Mesothelial cell of epicardium (in vitro differentiated cells): ENCODE measurements at regions not wholly inside any gene's neighbourhood (a gene's known extent, or its start where the extent isn't known, plus 50 kb on each side); places are given as distances from the start of the nearest gene placed in this dataset.

Source experiments
- DNase-seq, 2 experiments: peaks; one replicate each; pipeline ENCODE4 v3.0.0; 2021; ENCODE audit warnings: low spot score in 2 of 2; ENCODE audit not compliant: unreplicated experiment in 2 of 2
- H3K27ac Mint-ChIP-seq: 2 replicates; pipeline ENCODE4 v1.8.0; 2021; ENCODE audit warnings: mixed read lengths
- H3K27me3 Mint-ChIP-seq: 2 replicates; pipeline ENCODE4 v1.8.0; 2021; ENCODE audit warnings: low read depth, mixed read lengths
- H3K36me3 Mint-ChIP-seq: 2 replicates; pipeline ENCODE4 v1.8.0; 2021; ENCODE audit warnings: mixed read lengths
- H3K4me1 Mint-ChIP-seq: 2 replicates; pipeline ENCODE4 v1.8.0; 2021; ENCODE audit warnings: mixed read lengths
- H3K4me3 Mint-ChIP-seq: 2 replicates; pipeline ENCODE4 v1.8.0; 2021; ENCODE audit warnings: mild to moderate bottlenecking, moderate library complexity, mixed read lengths
- H3K9me3 Mint-ChIP-seq: 2 replicates; pipeline ENCODE4 v1.8.0; 2021; ENCODE audit warnings: mixed read lengths
- TF ChIP-seq, protein P1 (sequence below): fragments of 200-600 bp; sonication (generic); IDR thresholded peaks from one replicate; pipeline ENCODE4 v1.5.0; 2021; ENCODE audit warnings: antibody characterized with exemption; ENCODE audit not compliant: unreplicated experiment

DNA sequence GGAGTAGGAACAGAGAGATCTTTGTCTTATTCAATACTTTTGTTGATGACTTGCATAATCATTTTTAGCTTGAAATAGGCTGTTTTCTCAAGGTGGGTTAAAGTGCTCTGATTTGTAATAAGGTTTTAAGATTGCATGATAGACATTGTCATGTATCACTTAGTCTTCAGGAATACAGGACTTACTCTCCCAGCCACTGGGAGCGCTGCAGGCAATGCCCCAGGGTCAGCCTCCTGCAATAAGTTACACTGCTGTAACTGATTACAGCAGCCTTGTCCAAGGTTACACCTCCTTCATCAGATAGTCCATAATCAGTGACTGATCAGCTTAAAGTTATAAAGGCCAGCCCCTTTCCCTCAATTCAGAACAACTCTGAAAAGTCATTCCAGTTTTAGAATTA, 218.6 kb downstream of the ESM1 start:
- Mint-ChIP-seq H3K4me3 (no peak overlapping the region), H3K27me3 (no peaks in the 10 kb centered on the region), H3K36me3 (no peaks in the 10 kb centered on the region), H3K9me3 (no peaks in the 10 kb centered on the region), H3K27ac (no peak overlapping the region), H3K4me1 (peaks cover 11% of the 10 kb centered on the region)
- DNase-seq, result no peak
- TF ChIP-seq, protein P1, sequence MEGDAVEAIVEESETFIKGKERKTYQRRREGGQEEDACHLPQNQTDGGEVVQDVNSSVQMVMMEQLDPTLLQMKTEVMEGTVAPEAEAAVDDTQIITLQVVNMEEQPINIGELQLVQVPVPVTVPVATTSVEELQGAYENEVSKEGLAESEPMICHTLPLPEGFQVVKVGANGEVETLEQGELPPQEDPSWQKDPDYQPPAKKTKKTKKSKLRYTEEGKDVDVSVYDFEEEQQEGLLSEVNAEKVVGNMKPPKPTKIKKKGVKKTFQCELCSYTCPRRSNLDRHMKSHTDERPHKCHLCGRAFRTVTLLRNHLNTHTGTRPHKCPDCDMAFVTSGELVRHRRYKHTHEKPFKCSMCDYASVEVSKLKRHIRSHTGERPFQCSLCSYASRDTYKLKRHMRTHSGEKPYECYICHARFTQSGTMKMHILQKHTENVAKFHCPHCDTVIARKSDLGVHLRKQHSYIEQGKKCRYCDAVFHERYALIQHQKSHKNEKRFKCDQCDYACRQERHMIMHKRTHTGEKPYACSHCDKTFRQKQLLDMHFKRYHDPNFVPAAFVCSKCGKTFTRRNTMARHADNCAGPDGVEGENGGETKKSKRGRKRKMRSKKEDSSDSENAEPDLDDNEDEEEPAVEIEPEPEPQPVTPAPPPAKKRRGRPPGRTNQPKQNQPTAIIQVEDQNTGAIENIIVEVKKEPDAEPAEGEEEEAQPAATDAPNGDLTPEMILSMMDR, result no peak

DNA sequence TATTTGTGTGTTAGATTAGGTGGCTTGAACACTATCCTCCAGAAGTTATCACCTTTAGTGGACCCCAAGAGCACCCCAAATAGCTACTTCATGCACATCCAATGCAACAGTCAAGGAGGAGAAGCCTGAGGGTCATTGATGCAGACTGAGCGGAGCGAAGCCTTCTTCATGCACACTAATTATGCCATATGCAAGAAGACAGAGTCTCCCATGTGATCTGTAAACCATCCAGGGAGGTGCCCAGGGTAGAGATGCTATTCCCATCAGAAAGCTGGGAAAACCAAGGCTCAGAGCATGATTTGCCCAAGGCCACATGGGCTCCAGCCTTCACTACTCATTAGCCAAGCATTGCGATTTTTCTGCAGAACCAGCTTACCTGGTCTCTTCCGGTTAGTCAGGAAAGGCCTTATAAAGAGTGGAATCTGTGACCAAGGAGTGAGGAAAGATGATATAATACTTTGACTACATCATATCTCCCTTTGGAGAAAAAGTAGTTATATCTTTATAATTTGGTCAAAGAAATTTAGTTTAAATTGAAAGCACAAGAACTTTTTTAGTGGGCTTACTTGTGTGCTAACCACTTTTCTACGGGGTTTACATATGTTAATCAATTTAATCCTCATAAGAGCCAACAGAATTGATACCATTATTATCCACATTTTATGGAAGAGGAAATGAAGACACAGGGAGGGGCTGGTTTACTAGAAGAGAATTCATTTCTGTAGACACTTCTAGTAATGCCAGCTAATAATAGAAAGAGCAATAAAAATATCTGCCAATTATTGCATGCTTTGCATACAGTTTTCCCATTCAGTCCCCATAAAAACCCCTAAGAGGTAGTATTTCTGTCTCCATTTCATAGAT, 220.0 kb downstream of the ESM1 start:
- no peak for DNase-seq
- H3K9me3 Mint-ChIP-seq, result no peaks in the 10 kb centered on the region
- H3K36me3 Mint-ChIP-seq, result no peaks in the 10 kb centered on the region
- no peaks in the 10 kb centered on the region for H3K27me3 Mint-ChIP-seq
- TF ChIP-seq, protein P1, result no peak
- H3K4me3 Mint-ChIP-seq, result no peak overlapping the region
- H3K27ac Mint-ChIP-seq, result no peak overlapping the region
- no peaks in the 10 kb centered on the region for H3K4me1 Mint-ChIP-seq

DNA sequence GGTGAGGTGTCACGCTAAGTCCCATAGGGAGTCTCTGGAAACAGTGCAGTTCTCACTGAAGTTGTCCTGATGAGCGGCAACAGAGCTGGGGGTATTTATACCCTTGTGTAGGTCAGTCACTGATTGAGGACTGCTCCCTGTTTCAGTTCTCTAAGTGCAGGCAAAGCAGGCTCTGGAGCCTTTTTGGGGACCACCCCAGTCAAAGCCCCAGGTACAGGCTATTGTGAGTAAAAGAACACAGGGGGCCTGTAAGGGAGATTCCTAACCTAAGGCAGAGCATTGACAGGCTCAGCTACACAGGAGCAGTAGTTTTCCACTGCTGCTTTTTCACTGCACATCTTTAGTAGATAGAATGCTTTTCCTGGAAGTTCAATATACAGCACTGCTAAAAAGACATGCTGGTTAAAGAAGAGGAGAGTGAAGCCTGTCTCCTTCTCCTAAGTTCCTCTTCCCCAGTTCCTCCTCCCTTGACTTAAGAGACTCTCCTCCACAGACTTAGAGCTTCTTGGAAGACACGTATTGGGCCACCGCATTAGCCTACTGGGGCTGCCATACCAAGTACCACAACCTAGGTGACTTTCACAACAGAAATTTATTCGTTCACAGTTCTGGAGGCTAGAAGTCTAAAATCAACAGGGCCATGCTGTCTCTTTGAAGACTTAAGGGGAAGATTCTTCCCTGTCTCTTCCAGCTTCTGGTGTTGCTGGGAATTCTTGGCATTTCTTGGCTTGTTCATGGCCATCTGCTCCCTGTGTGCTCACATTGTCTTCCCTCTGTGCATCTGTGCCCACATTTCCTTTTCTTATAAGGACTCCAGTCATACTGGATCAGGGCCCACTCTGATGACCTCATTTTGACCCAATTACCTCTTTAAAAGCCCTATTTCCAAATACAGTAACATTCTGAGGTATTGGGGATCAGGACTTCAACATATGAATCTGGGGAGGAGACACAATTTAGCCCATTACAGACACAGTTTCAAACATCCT, 221.0 kb downstream of the ESM1 start:
- H3K9me3 Mint-ChIP-seq, result no peaks in the 10 kb centered on the region
- DNase-seq, result no peak

DNA sequence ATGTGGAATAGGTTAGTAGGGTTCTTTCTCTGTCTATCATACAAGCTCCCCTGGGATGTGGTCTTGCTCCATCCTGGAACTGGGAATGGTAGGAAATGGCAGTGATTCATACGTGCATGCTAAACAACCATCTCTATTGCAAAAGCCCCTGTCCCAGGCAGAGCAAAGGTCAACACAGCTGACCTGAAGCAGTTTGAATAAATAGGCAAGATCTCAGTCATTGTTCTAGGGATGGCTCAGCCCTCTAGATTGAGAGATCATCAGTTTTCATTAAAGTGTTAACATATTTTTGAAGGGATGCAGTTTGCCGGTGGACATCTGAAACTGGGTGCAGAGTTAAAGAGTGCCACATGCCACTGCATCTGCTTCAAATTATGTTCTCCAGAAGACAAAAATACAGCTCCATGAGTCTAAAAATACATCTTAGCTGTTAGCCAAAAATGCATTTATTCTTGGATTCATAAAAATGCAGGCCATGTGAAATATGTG, 224.1 kb downstream of the ESM1 start:
- no peaks in the 10 kb centered on the region for H3K27me3 Mint-ChIP-seq
- TF ChIP-seq, protein P1, result no peak
- no peaks in the 10 kb centered on the region for H3K4me1 Mint-ChIP-seq
- no peak overlapping the region for H3K4me3 Mint-ChIP-seq
- no peaks in the 10 kb centered on the region for H3K9me3 Mint-ChIP-seq
- DNase-seq, result no peak
- H3K27ac Mint-ChIP-seq, result no peak overlapping the region
- no peaks in the 10 kb centered on the region for H3K36me3 Mint-ChIP-seq

More for the DNA sequence above, 221.0 kb downstream of the ESM1 start:
- TF ChIP-seq, protein P1, result no peak
- no peaks in the 10 kb centered on the region for H3K4me1 Mint-ChIP-seq
- H3K4me3 Mint-ChIP-seq, result no peak overlapping the region
- H3K36me3 Mint-ChIP-seq, result no peaks in the 10 kb centered on the region
- H3K27ac Mint-ChIP-seq, result no peak overlapping the region
- no peaks in the 10 kb centered on the region for H3K27me3 Mint-ChIP-seq

DNA sequence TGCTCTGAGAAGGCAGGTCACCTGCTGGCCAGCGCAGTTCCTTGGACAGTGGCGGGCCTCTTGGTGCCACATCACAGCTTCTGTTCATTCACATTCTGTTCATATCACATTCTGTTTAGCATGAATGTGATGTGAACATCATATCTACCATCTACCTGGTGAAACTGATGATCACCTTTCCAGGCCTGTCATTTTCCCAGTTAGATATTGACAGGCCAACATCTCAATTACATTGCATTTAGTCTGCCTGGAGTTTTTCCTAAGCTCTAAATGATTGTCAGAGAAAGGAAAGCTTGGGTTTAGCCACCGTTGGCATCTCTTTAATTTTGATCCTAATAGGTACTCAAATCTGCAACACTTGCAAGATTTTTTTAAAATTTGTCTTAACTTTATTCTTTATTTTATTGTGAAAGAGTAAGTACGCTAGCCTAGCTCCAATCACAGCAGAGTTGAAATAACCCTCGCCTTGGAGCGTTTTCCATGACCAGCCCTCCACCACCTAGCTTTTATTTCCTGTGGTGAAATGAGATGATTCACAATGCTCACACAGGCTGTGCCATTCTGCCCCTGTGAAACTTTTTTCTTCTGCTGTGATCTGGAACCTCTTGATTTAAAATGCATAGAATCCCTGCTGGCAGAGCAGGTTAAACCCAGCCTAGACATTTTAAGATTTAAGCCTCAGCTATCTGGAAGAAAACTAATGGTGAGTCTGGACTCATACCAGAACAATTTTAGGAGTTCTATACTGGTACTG, 225.0 kb downstream of the ESM1 start:
- Mint-ChIP-seq H3K36me3 (no peaks in the 10 kb centered on the region), H3K27me3 (no peaks in the 10 kb centered on the region), H3K9me3 (no peaks in the 10 kb centered on the region), H3K27ac (no peak overlapping the region), H3K4me1 (no peaks in the 10 kb centered on the region), H3K4me3 (no peak overlapping the region)
- no peak for DNase-seq
- TF ChIP-seq, protein P1, result no peak
